ENCODE measurements at regions not wholly inside any gene's neighbourhood (a gene's known extent, or its start where the extent isn't known, plus 50 kb on each side); places are given as distances from the start of the nearest gene placed in this dataset.

GRCh38 chrX:45758738-45759397 lies 558.2 kb upstream of the DIPK2B start:
- no peak for DNase-seq (ENCODE audit: extremely low read depth in 1 of 2, low read depth in 1 of 2)

- no peak for DNase-seq (ENCODE audit: extremely low read depth in 1 of 2, low read depth in 1 of 2)
Measured at GRCh38 chrX:45758319-45758718, 557.6 kb upstream of the DIPK2B start.

- no peak for DNase-seq (ENCODE audit: extremely low read depth in 1 of 2, low read depth in 1 of 2)
Measured at GRCh38 chrX:45757272-45757671, 556.6 kb upstream of the DIPK2B start.

GRCh38 chrX:45756557-45756956 lies 555.9 kb upstream of the DIPK2B start:
- no peak for DNase-seq (ENCODE audit: extremely low read depth in 1 of 2, low read depth in 1 of 2)

GRCh38 chrX:45755703-45756102 lies 555.0 kb upstream of the DIPK2B start:
- no peak for DNase-seq (ENCODE audit: extremely low read depth in 1 of 2, low read depth in 1 of 2)

GRCh38 chrX:45751156-45751555 lies 550.5 kb upstream of the DIPK2B start:
- no peak for DNase-seq (ENCODE audit: extremely low read depth in 1 of 2, low read depth in 1 of 2)

- no peak for DNase-seq (ENCODE audit: extremely low read depth in 1 of 2, low read depth in 1 of 2)
Measured at GRCh38 chrX:45750639-45751038, 550.0 kb upstream of the DIPK2B start.

- DNase-seq (ENCODE audit: extremely low read depth in 1 of 2, low read depth in 1 of 2) = no peak
Measured at GRCh38 chrX:45749375-45749774, 548.7 kb upstream of the DIPK2B start.

GRCh38 chrX:45748369-45748774 lies 547.7 kb upstream of the DIPK2B start:
- no peak for DNase-seq (ENCODE audit: extremely low read depth in 1 of 2, low read depth in 1 of 2)

- DNase-seq (ENCODE audit: extremely low read depth in 1 of 2, low read depth in 1 of 2) = no peak
Measured at GRCh38 chrX:45747905-45748304, 547.2 kb upstream of the DIPK2B start.

- DNase-seq (ENCODE audit: extremely low read depth in 1 of 2, low read depth in 1 of 2) = no peak
Measured at GRCh38 chrX:45745479-45745878, 544.8 kb upstream of the DIPK2B start.

- no peak for DNase-seq (ENCODE audit: extremely low read depth in 1 of 2, low read depth in 1 of 2)
Measured at GRCh38 chrX:45743906-45744625, 543.4 kb upstream of the DIPK2B start.

GRCh38 chrX:45743081-45743533 lies 542.4 kb upstream of the DIPK2B start:
- no peak for DNase-seq (ENCODE audit: extremely low read depth in 1 of 2, low read depth in 1 of 2)

- no peak for DNase-seq (ENCODE audit: extremely low read depth in 1 of 2, low read depth in 1 of 2)
Measured at GRCh38 chrX:45740291-45740690, 539.6 kb upstream of the DIPK2B start.

GRCh38 chrX:45735571-45735970 lies 534.9 kb upstream of the DIPK2B start:
- no peak for DNase-seq (ENCODE audit: extremely low read depth in 1 of 2, low read depth in 1 of 2)

- DNase-seq (ENCODE audit: extremely low read depth in 1 of 2, low read depth in 1 of 2) = no peak
Measured at GRCh38 chrX:45731448-45731847, 530.8 kb upstream of the DIPK2B start.

- DNase-seq (ENCODE audit: extremely low read depth in 1 of 2, low read depth in 1 of 2) = no peak
Measured at GRCh38 chrX:45727761-45728160, 527.1 kb upstream of the DIPK2B start.

- no peak for DNase-seq (ENCODE audit: extremely low read depth in 1 of 2, low read depth in 1 of 2)
Measured at GRCh38 chrX:45722471-45722870, 521.8 kb upstream of the DIPK2B start.

GRCh38 chrX:45719751-45720501 lies 519.2 kb upstream of the DIPK2B start:
- no peak for DNase-seq (ENCODE audit: extremely low read depth in 1 of 2, low read depth in 1 of 2)

GRCh38 chrX:45718676-45719075 lies 518.0 kb upstream of the DIPK2B start:
- DNase-seq (ENCODE audit: extremely low read depth in 1 of 2, low read depth in 1 of 2) = no peak

GRCh38 chrX:45716750-45717149 lies 516.1 kb upstream of the DIPK2B start:
- DNase-seq (ENCODE audit: extremely low read depth in 1 of 2, low read depth in 1 of 2) = no peak

GRCh38 chrX:45715748-45716147 lies 515.1 kb upstream of the DIPK2B start:
- no peak for DNase-seq (ENCODE audit: extremely low read depth in 1 of 2, low read depth in 1 of 2)
